HG03457 (cell line): ENCODE measurements at regions not wholly inside any gene's neighbourhood (a gene's known extent, or its start where the extent isn't known, plus 50 kb on each side); places are given as distances from the start of the nearest gene placed in this dataset.
A peak's percentile ranks its signal among the peaks of the same experiment; 100 is the strongest.
"Not testable (repeated sequence)": the region's sequence is repeated elsewhere in the genome, so short reads cannot be mapped to it uniquely, and the experiment has no call there.

Experiments
- ATAC-seq: cut with Tn5 transposase; IDR thresholded peaks from one replicate; pipeline ENCODE4 v1.9.1; 2021; ENCODE audit warnings: moderate number of reproducible peaks; ENCODE audit not compliant: unreplicated experiment

DNA sequence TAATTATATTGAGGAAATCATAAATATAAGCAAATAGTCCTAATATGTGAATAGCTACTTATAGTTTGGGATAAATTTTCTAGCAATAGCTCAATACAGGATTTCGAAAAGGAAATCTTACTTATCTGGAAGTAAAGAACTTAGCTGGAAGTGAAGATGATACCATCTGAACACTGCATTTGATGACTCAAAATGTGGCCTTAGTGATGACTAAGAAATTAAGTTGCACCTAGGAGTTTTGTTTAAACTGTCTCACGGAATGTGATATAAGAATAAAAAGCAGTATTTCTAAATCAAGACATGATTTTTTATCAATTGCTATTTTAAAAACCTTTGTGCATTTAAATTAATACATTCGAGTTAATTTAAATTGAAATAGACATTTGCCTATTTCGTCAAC is 91.2 kb downstream of the EOMES start:
- ATAC-seq: no peak

- no peak for ATAC-seq
These were observed 92.8 kb downstream of the EOMES start for GRCh38 chr3:27629366-27629765.

GRCh38 chr3:27628026-27628750 is 93.9 kb downstream of the EOMES start:
- ATAC-seq: no peak

GRCh38 chr3:27626596-27627118 is 95.5 kb downstream of the EOMES start:
- ATAC-seq: no peak

- no peak for ATAC-seq
These were observed 96.3 kb downstream of the EOMES start for GRCh38 chr3:27625864-27626263.

DNA sequence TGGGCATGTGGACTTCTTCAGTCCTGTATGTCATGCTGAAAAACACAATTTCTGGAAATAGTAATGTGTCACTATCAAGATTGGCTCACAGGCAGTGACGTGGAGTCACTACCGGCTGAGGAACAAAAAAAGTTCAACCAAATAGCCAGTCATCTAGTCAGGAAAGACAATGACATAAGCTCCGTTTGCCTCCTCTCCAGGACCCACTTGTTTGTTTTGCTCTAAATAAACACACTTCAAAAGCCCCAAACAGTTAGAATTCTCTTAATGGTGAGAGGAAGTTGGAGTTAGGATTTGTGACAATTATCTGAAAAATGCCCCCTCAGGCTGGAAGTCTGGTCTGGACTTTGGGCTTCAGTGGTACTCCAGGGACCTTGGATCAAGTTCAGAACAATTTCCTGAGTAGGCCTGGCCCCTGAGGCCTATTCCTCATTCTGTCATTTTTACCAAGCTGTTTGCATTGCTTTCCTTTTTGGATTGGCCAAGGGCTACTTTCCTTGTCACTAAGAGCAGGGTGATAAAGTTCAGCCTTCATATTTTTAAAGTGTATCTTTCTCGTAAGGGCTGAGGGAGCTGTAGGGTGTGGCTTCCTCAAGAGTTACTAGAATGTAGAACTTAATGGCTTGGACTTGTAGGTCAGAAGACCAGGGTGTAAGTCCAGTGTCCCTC is 98.9 kb downstream of the EOMES start:
- no peak for ATAC-seq

- no peak for ATAC-seq
These were observed 104.6 kb downstream of the EOMES start for GRCh38 chr3:27617552-27617951.

GRCh38 chr3:27616031-27616430 is 106.1 kb downstream of the EOMES start:
- ATAC-seq: no peak

DNA sequence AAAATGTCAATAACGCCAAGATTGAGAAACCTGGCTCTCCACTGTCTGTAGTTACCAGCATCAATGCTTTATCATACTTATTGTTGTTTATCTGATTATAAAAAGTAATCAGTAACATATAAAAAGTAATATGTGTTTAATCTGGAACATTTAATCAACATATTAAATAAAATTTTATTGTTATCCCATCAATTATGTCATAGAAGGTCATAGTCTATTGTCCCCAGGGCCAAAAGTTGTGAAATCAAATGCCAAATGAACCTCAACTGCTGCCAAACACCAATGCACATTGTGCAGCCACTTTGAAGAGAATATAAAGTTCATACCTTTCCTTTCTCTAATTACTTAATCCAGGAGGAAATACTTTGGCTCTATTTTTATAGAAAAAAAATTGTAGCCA is 106.6 kb downstream of the EOMES start:
- no peak for ATAC-seq

DNA sequence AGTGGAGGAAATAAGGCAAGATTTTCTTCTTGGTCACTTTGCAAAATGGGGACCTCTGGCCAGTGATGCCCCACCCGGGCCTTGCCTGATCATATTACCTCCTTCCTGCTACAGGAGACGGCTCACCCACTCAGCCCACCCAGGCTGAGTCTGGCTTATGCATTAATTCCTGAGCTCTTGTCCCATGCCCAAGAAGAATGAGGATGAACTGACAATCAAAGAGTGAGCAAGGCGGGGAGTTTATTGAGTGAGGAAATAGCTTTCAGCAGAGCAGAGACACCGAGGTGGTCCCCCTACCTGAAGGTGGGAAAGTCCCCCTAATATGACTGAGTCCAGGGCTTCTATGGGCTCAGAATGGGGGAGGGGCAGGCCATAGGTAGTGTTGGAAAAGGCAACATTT is 107.5 kb downstream of the EOMES start:
- no peak for ATAC-seq

GRCh38 chr3:27613846-27614500 is 108.2 kb downstream of the EOMES start:
- no peak for ATAC-seq

GRCh38 chr3:27610800-27611525 is 111.2 kb downstream of the EOMES start:
- ATAC-seq: no peak

GRCh38 chr3:27607370-27607769 is 114.8 kb downstream of the EOMES start:
- no peak for ATAC-seq

GRCh38 chr3:27606537-27606936 is 115.6 kb downstream of the EOMES start:
- ATAC-seq: no peak

GRCh38 chr3:27601311-27601710 is 117.1 kb upstream of the SLC4A7 start:
- ATAC-seq: not testable (repeated sequence)

- not testable (repeated sequence) for ATAC-seq
These were observed 115.6 kb upstream of the SLC4A7 start for GRCh38 chr3:27599741-27600140.

- no peak for ATAC-seq
These were observed 112.7 kb upstream of the SLC4A7 start for GRCh38 chr3:27596921-27597320.

DNA sequence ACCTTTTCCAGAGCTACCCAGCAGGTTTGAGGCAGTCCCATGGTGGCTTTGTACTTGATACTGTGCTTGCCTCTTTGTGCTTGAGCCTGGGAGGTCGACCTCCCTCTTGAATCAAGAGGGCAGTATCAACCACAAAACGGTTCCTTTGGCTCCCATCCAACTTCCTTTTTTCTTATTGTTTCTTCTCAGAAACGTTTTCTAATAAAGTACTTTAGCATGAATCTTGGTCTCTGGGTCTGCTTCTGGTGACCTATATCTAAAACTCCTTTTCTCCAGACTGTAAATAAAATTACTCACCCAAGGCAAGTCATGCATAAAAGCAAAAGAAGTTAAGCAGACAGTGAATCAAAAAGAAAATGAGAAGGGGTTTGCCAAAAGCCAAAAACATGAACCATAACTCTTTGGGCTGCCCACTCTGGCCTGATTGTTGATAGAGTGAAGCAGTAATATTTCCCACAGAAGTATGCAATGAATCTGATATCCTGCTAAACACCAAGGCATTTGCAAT is 112.2 kb upstream of the SLC4A7 start:
- peak; percentile 57 for ATAC-seq

GRCh38 chr3:27594096-27594690 is 110.0 kb upstream of the SLC4A7 start:
- no peak for ATAC-seq

DNA sequence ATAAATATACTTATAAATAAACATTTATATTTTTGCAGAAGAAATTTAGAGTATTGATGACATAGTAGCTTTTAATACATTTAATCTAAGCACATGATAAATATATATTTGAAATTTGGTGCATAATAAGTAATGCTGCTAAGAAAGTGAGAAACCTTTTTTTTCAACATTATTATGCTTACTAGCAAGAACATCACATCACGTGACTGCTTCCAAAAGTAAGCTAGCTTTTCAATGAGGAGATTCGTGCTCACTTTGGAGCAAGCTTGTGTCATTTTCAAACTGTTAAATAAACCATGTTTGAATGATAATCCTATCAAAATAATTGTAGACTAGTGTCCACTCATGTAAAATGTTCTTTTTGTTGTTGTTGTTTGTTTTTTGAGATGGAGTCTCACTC is 109.0 kb upstream of the SLC4A7 start:
- ATAC-seq: no peak
